ENCODE measurements at regions not wholly inside any gene's neighbourhood (a gene's known extent, or its start where the extent isn't known, plus 50 kb on each side); places are given as distances from the start of the nearest gene placed in this dataset.

GRCh38 chr7:47153058-47153457, 428.9 kb downstream of the TNS3 start:
- no peak overlapping the region for H3K27ac ChIP-seq (ENCODE audit: low read depth, low read length)
- 16 to 21% (median 16%) methylated on average over 5 of the region's 5 CpGs for WGBS, 3 donors

- WGBS, 3 donors: 96 to 99% (median 97%) methylated on average over 2 of the region's 2 CpGs
- no peak overlapping the region for H3K27ac ChIP-seq (ENCODE audit: low read depth, low read length)
These were observed 429.6 kb downstream of the TNS3 start for GRCh38 chr7:47152307-47152706.

- 84 to 94% (median 89%) methylated on average over 4 of the region's 4 CpGs for WGBS, 3 donors
- H3K27ac ChIP-seq (ENCODE audit: low read depth, low read length): no peak overlapping the region
These were observed 431.2 kb downstream of the TNS3 start for GRCh38 chr7:47150497-47151260.

GRCh38 chr7:47149971-47150370, 431.9 kb downstream of the TNS3 start:
- H3K27ac ChIP-seq (ENCODE audit: low read depth, low read length): no peak overlapping the region
- 94 to 97% (median 96%) methylated on average over 4 of the region's 4 CpGs for WGBS, 3 donors

- whole genome bisulfite sequencing, 3 donors: 83 to 90% (median 83%) methylated on average over 6 of the region's 6 CpGs
- no peak overlapping the region for H3K27ac ChIP-seq (ENCODE audit: low read depth, low read length)
These were observed 432.6 kb downstream of the TNS3 start for GRCh38 chr7:47149208-47149839.

GRCh38 chr7:47148536-47149207, 433.2 kb downstream of the TNS3 start:
- no peak overlapping the region for H3K27ac ChIP-seq (ENCODE audit: low read depth, low read length)
- 27 to 64% (median 52%) methylated on average over 5 of the region's 5 CpGs for WGBS, 3 donors

- 32 to 79% (median 62%) methylated on average over 3 of the region's 3 CpGs for WGBS, 3 donors
These were observed 434.7 kb downstream of the TNS3 start for GRCh38 chr7:47147213-47147631.

GRCh38 chr7:47145982-47146381, 435.9 kb downstream of the TNS3 start:
- WGBS, 3 donors: 35 to 93% (median 42%) methylated on average over 1 of the region's 1 CpG
- no peak overlapping the region for H3K27ac ChIP-seq (ENCODE audit: low read depth, low read length)

More at GRCh38 chr7:47147213-47147631, 434.7 kb downstream of the TNS3 start:
- no peak overlapping the region for H3K27ac ChIP-seq (ENCODE audit: low read depth, low read length)

- H3K27ac ChIP-seq (ENCODE audit: low read depth, low read length): no peak overlapping the region
- 23 to 77% (median 37%) methylated on average over 1 of the region's 1 CpG for WGBS, 3 donors
These were observed 436.7 kb downstream of the TNS3 start for GRCh38 chr7:47145186-47145725.

GRCh38 chr7:47143339-47143738, 438.6 kb downstream of the TNS3 start:
- WGBS, 3 donors: 59 to 90% (median 78%) methylated on average over 1 of the region's 1 CpG
- no peak overlapping the region for H3K27ac ChIP-seq (ENCODE audit: low read depth, low read length)

- WGBS, 3 donors: 71 to 95% (median 88%) methylated on average over 1 of the region's 1 CpG
- H3K27ac ChIP-seq (ENCODE audit: low read depth, low read length): no peak overlapping the region
These were observed 439.1 kb downstream of the TNS3 start for GRCh38 chr7:47142867-47143175.

- WGBS, 3 donors: 85 to 88% (median 86%) methylated on average over 10 of the region's 10 CpGs
- H3K27ac ChIP-seq (ENCODE audit: low read depth, low read length): no peak overlapping the region
These were observed 439.6 kb downstream of the TNS3 start for GRCh38 chr7:47142169-47142866.

- H3K27ac ChIP-seq (ENCODE audit: low read depth, low read length): no peak overlapping the region
- 97% methylated on average over 1 of the region's 1 CpG for WGBS, 3 donors
These were observed 449.4 kb downstream of the TNS3 start for GRCh38 chr7:47132471-47132870.

- no peak overlapping the region for H3K27ac ChIP-seq (ENCODE audit: low read depth, low read length)
These were observed 453.2 kb downstream of the TNS3 start for GRCh38 chr7:47128700-47129099.

- no peak overlapping the region for H3K27ac ChIP-seq (ENCODE audit: low read depth, low read length)
- 89 to 94% (median 91%) methylated on average over 14 of the region's 14 CpGs for WGBS, 3 donors
These were observed 456.4 kb downstream of the TNS3 start for GRCh38 chr7:47125529-47125928.

- 70 to 86% (median 74%) methylated on average over 4 of the region's 4 CpGs for WGBS, 3 donors
- H3K27ac ChIP-seq (ENCODE audit: low read depth, low read length): no peak overlapping the region
These were observed 462.5 kb downstream of the TNS3 start for GRCh38 chr7:47119261-47119865.

GRCh38 chr7:47104206-47104549, 477.7 kb downstream of the TNS3 start:
- WGBS, 3 donors: 51 to 64% (median 63%) methylated on average over 4 of the region's 4 CpGs
- no peak overlapping the region for H3K27ac ChIP-seq (ENCODE audit: low read depth, low read length)

- H3K27ac ChIP-seq (ENCODE audit: low read depth, low read length): no peak overlapping the region
- WGBS, 3 donors: 90 to 94% (median 93%) methylated on average over 16 to 17 of the region's 17 CpGs
These were observed 478.3 kb downstream of the TNS3 start for GRCh38 chr7:47103498-47104205.

All from adipose tissue (tissue), 3 donors.